ENCODE measurements at regions not wholly inside any gene's neighbourhood (a gene's known extent, or its start where the extent isn't known, plus 50 kb on each side); places are given as distances from the start of the nearest gene placed in this dataset.

- TF ChIP-seq, protein P1, sequence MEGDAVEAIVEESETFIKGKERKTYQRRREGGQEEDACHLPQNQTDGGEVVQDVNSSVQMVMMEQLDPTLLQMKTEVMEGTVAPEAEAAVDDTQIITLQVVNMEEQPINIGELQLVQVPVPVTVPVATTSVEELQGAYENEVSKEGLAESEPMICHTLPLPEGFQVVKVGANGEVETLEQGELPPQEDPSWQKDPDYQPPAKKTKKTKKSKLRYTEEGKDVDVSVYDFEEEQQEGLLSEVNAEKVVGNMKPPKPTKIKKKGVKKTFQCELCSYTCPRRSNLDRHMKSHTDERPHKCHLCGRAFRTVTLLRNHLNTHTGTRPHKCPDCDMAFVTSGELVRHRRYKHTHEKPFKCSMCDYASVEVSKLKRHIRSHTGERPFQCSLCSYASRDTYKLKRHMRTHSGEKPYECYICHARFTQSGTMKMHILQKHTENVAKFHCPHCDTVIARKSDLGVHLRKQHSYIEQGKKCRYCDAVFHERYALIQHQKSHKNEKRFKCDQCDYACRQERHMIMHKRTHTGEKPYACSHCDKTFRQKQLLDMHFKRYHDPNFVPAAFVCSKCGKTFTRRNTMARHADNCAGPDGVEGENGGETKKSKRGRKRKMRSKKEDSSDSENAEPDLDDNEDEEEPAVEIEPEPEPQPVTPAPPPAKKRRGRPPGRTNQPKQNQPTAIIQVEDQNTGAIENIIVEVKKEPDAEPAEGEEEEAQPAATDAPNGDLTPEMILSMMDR (conservative IDR thresholded peaks at IDR 0.05), result no peak
- Mint-ChIP-seq H3K27ac (no peak overlapping the region), H3K9me3 (no peaks in the 10 kb centered on the region), H3K4me1 (no peaks in the 10 kb centered on the region), H3K4me3 (no peak overlapping the region), H3K27me3 (ENCODE audit: insufficient read depth) (no peaks in the 10 kb centered on the region), H3K36me3 (ENCODE audit: low read depth) (no peaks in the 10 kb centered on the region)
- Histone ChIP-seq H3K27ac (ENCODE audit: low read depth, low read length) (no peak overlapping the region), H3K9ac (ENCODE audit: extremely low read depth, low read length, poor library complexity, severe bottlenecking) (no peak overlapping the region), H3K9me3 (ENCODE audit: control insufficient read depth, low read length) (no peaks in the 10 kb centered on the region), H3K36me3 (ENCODE audit: control insufficient read depth, insufficient read depth, low read length) (no peaks in the 10 kb centered on the region), H3K4me1 (ENCODE audit: control insufficient read depth, insufficient read depth, low read length) (no peaks in the 10 kb centered on the region), H3K4me3 (ENCODE audit: low read length) (no peak overlapping the region), H3K27me3 (ENCODE audit: control insufficient read depth, insufficient read depth, low read length, poor library complexity, severe bottlenecking) (no peaks in the 10 kb centered on the region)
- 87 to 92% methylated on average over 11 of the region's 11 CpGs for WGBS, 2 experiments (ENCODE audit: insufficient coverage in 1 of 2, insufficient read length in 1 of 2)
- DNase-seq, result no peak
Observed at GRCh38 chr21:18518054-18518481, 114.5 kb upstream of the TMPRSS15 start.

DNA sequence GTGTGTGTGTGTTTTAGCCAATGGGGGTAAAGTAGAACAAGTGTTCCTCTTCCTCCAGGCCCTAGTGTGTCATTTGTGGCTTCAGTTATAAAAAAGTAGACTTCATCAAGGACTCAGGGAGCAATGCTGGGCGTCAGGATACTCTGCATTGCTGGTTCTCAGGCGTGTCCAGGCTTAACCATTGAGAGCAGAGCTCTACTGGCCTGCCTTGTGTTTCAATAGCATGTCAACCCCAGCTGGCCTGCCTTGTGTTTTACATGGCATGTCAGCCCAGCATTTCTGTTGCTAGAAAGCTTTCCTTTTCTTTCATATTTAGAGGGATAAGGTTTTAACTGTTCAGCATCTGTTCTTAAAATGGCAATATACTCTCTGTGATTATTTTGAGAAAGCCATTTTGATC, 117.6 kb upstream of the TMPRSS15 start:
- Mint-ChIP-seq H3K9me3 (no peaks in the 10 kb centered on the region), H3K27ac (no peak overlapping the region), H3K4me1 (no peaks in the 10 kb centered on the region), H3K36me3 (ENCODE audit: low read depth) (no peaks in the 10 kb centered on the region), H3K4me3 (no peak overlapping the region), H3K27me3 (ENCODE audit: insufficient read depth) (no peaks in the 10 kb centered on the region)
- 63 to 79% methylated on average over 2 of the region's 2 CpGs for WGBS, 2 experiments (ENCODE audit: insufficient coverage in 1 of 2, insufficient read length in 1 of 2)
- Histone ChIP-seq H3K9ac (ENCODE audit: extremely low read depth, low read length, poor library complexity, severe bottlenecking) (no peak overlapping the region), H3K4me1 (ENCODE audit: control insufficient read depth, insufficient read depth, low read length) (no peaks in the 10 kb centered on the region), H3K27ac (ENCODE audit: low read depth, low read length) (no peak overlapping the region), H3K9me3 (ENCODE audit: control insufficient read depth, low read length) (no peaks in the 10 kb centered on the region), H3K36me3 (ENCODE audit: control insufficient read depth, insufficient read depth, low read length) (no peaks in the 10 kb centered on the region), H3K27me3 (ENCODE audit: control insufficient read depth, insufficient read depth, low read length, poor library complexity, severe bottlenecking) (no peaks in the 10 kb centered on the region), H3K4me3 (ENCODE audit: low read length) (no peak overlapping the region)
- TF ChIP-seq, protein P1 (conservative IDR thresholded peaks at IDR 0.05), result no peak
- no peak for DNase-seq

DNA sequence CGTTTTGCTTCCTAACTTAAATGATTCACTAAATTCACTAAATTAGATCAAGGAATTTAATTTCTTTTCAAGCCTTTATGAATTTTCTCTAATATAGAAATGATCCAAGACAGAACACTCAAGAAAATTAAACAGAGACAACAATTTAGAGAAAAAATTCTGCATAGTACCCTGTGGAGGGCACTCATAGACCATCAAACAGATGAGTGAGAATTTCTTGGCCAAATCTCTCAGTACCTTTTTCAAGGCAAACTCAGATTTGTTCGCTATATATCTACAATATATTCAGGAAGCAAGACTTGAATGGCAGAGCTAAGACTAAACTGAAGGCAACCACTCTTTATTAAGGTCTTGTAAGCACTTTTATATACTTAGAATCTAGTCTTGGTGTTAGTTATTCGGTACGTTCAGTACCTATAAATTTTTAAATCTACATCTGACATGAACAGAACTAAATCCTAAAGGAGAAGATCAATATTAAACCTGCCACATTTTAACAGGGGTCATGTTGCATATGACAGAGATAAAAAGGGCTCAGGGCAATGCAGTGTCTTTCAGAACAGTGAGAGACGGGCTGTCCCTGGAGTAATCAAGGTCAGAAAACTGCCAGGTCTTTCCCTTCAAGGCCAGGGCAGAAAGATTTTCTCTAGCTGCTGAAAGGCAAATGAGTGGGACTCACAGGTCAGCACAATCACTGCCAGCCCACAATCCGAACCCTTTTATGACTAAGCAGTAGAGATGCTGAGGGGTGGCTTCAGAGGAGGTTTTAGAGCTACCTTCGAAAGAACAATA, 118.8 kb upstream of the TMPRSS15 start:
- no peak overlapping the region for H3K4me3 ChIP-seq (ENCODE audit: low read length)
- no peak overlapping the region for H3K9ac ChIP-seq (ENCODE audit: extremely low read depth, low read length, poor library complexity, severe bottlenecking)
- Mint-ChIP-seq H3K36me3 (ENCODE audit: low read depth) (no peaks in the 10 kb centered on the region), H3K4me1 (no peaks in the 10 kb centered on the region), H3K9me3 (no peaks in the 10 kb centered on the region), H3K27me3 (ENCODE audit: insufficient read depth) (no peaks in the 10 kb centered on the region), H3K4me3 (no peak overlapping the region), H3K27ac (no peak overlapping the region)
- TF ChIP-seq, protein P1 (conservative IDR thresholded peaks at IDR 0.05), result peak; percentile 66
- no peaks in the 10 kb centered on the region for H3K36me3 ChIP-seq (ENCODE audit: control insufficient read depth, insufficient read depth, low read length)
- DNase-seq, result no peak
- no peaks in the 10 kb centered on the region for H3K9me3 ChIP-seq (ENCODE audit: control insufficient read depth, low read length)
- WGBS, 2 experiments (ENCODE audit: insufficient coverage in 1 of 2, insufficient read length in 1 of 2), result 88 to 100% methylated on average over 1 to 6 of the region's 7 CpGs
- no peak overlapping the region for H3K27ac ChIP-seq (ENCODE audit: low read depth, low read length)
- no peaks in the 10 kb centered on the region for H3K27me3 ChIP-seq (ENCODE audit: control insufficient read depth, insufficient read depth, low read length, poor library complexity, severe bottlenecking)
- H3K4me1 ChIP-seq (ENCODE audit: control insufficient read depth, insufficient read depth, low read length), result no peaks in the 10 kb centered on the region

Measured in endodermal cell (in vitro differentiated cells).